Activated CD4-positive, alpha-beta T cell treated with anti-CD3 and anti-CD28 coated beads for 4 hours (primary cell): ENCODE measurements at regions not wholly inside any gene's neighbourhood (a gene's known extent, or its start where the extent isn't known, plus 50 kb on each side); places are given as distances from the start of the nearest gene placed in this dataset.

Experiments used
- DNase-seq, 2 donors: peaks; one replicate each; pipeline ENCODE4 v3.0.0-alpha.2; 2020

DNA sequence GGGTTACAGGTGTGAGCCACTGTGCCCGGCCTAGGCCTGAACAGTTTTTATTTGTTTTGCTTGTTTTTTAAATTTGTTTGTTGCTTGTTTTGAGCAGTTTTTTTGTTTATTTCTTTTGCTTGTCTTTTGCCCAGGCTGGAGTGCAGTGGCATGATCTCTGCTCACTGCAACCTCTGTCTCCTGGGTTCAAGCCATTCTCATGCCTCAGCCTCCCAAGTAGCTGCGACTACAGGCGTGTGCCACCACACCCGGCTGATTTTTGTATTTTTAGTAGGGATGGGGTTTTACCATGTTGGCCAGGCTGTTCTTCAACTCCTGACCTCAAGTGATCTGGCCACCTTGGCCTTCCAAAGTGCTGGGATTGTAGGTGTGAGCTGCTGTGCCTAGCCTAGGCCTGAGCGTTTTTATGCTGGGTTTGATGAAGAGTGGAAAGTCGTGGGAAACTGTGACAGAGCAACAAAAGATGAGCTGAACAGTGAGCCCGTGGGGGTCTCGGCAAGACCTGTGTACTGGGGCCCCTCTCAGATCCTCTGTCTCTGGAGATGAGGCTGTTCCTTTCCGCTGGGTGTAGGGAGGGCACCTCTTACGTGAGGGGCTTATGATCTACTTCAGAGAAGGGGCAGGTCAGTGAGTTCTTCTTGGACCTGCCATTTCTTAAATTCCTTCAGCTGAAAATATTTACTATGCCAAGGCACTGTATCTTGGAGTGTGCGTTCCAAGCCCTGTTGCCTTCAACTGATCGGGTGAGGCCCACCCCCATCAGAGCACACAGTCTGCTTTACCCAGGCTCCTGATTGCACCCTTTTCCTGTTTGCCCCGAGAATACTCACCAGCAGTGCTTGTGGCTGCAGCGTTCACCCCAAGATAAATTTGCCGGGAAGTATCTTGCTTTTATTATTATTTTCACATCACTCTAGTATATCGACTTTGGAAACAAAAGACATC is 322.1 kb downstream of the SEC14L1 start:
- no peak for DNase-seq

- DNase-seq, result no peak
These were observed 324.2 kb downstream of the SEC14L1 start for GRCh38 chr17:77464988-77465357.

DNA sequence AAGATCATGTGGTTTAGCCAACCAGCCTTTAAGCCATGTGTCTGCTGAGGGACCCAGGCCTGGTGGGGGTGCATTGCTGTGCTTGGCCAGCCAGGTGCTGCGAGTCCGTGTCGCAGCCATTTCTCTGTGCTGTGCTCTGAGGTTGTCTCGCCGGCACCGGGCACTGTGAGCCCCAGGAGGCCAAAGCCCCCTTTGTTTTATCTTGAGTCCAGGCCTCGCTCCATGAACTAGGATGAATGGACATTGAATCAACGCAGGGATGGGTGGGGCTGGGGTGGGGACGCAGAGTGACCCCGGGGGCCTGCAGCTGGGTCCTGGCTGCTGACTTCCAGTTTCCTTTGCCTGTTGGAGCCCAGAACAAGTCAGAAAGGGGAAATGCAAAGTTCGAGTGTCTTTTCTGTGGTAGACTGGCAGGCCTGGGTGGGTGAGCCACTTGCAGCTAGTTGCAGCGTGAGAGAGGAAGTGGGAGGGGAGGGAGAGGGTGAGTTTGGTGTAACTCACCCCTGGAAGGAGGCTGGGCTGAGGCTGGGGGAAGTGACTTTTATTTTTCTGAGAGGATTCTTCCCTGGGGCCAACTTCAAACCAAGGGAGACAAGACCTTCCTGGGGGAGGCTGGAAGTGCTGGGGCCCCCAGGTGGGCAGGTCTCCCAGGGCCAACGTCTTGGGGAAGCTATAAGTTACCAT is 324.7 kb downstream of the SEC14L1 start:
- DNase-seq, result peak; percentile 80 to 82

GRCh38 chr17:77466140-77466539 is 325.4 kb downstream of the SEC14L1 start:
- DNase-seq, result no peak

- DNase-seq, result no peak
These were observed 325.9 kb downstream of the SEC14L1 start for GRCh38 chr17:77466596-77467223.

DNA sequence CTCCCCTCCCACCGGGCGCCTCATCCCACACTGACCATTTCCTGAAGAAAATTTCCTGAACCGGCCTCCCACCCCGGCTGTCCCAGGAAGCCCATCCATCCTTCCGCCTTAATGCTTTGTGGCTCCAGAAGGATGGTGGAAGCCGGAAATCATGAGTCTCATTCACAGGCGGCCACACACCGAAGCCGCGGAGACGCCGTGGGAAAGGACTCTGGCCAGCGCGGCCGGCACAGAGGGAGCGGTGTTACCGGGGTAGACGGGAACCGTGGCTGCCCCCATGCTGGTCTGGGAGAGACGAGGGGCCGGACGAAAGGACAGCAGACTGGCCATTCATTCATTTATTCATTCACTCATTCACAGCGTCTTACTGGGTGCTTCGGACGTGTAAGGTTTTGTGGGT is 326.8 kb downstream of the SEC14L1 start:
- no peak for DNase-seq

GRCh38 chr17:77468897-77469296 is 328.1 kb downstream of the SEC14L1 start:
- no peak for DNase-seq

DNA sequence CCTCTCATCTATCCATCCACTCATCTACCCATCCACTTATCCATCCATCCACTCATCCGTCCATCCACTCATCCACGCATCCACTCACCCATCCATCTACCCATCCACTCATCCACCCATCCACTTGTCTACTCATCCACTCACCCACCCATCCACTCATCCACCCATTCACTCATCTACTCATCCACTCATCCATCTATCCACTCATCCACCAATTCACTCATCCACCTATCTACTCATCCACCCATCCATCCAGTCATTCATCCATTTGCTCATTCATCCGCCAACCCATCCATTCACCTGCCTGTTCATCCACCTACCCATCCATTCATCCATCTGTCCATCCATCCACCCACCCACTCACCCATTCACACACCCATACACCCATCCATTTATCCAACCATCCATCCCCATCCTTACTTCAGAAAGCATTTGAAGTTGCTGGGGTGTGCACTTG is 329.6 kb downstream of the SEC14L1 start:
- no peak for DNase-seq

DNA sequence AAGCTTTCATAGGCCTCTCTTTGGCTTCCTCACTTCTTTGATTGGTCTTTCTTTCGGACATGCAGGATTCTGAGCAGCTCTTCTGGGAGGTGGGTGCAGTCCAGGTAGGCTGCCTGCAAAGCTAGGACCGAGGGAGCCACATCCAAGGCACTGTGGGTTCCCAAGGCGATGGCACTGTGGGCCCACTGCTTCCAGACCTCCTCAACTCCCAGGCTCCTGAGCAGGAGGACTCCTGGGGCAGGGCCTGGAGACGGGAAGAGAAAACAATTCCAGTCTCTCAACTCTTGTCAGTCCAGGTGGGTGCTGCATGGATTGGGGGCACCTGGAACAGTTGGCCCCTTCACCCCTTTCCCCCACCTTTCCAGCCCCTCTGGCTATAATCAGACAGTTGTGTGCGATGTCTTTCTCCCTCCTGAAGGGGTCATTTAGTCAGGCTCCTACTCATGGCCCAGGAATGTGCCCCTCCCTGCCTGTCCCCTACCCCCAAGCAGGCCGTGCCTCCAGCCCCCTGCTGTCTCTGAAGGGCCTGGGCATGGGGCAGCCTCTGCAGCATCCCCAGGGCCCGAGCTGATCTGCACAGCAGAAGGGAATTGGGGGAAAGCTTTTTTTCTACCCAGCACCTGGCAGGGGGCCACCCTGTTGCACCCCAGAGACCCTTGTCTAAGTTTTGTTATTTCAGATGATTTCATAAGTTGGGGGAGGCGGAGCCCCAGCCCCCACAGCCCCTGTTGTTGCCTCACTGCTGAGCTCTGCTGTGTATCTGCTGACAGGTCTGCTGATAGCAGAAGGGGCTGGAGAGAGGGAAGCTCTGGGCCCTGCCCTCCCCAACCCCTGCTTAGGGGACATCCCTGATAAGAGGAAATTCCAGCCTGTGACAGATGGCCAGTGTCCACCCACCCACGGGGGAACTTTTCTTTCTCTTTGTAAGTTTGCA is 330.3 kb downstream of the SEC14L1 start:
- no peak for DNase-seq

GRCh38 chr17:77471984-77472461 is 331.3 kb downstream of the SEC14L1 start:
- no peak for DNase-seq

DNA sequence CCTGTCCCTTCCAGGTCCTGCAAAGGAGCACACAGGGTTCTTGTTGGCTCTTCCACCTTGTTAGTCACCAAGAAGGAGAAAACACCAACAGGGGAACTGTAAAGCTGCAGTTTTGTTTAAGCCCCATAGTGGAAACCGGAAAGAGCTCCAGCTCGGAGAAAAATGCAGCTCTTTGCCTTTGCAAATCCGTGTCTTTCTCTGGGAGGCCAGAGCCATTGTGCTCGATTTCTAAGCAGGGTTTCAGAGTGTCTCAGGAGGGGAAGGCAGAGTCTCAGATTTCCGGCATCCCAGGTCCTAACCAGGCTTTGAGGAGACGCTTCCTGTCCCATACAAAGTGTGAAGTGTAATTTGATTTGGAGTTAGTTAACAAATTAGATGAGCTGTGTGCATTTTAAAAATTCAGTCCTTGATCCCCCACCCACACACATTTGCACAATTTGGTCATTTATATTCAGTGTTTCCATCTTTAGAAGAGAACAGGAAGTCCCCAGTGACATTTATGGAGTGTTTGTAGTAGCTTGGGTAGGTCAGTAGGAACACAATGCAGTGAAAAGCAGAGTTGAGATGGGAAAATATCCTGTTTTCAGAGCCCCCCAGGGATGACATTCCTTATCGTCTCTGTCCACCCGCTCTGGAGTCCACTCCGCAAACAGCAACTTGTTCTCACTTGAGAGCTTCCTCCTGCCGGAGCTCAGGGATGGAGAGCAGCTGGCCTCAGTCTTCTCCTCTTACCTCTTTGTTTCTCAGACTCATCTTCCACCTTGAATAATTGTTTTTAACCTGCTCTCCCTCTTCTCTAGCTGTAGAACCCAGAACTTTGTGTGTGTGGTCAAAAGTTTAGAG is 331.9 kb downstream of the SEC14L1 start:
- DNase-seq, result no peak

DNA sequence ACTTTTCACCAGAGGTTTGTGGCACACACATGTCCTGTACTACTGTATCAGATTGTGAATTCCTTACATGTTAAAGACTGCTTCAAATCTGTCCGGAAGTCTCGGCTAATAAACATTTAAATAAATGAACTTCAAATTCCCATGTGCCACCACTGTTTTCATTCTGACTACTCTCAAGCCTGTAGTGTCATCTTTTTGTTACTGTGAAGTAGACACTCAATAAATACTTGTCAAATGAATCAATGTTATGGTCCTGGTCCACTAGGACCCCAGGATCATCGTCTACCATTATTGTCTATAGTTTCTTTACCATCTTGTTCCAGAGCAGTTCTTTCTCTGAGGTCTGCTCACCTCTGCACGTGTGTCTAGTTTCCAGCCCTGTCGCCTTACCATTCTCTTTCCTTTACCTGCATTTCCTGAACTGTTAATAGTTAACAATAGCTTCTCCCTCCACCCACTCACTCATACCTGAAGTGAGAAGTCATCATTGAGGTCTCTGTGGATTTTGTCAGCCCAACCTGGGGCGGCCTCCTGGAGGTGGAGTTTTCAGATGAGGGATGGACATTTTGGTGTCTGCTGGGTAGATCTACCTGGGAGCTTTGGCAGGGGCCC is 333.0 kb downstream of the SEC14L1 start:
- DNase-seq, result no peak

DNA sequence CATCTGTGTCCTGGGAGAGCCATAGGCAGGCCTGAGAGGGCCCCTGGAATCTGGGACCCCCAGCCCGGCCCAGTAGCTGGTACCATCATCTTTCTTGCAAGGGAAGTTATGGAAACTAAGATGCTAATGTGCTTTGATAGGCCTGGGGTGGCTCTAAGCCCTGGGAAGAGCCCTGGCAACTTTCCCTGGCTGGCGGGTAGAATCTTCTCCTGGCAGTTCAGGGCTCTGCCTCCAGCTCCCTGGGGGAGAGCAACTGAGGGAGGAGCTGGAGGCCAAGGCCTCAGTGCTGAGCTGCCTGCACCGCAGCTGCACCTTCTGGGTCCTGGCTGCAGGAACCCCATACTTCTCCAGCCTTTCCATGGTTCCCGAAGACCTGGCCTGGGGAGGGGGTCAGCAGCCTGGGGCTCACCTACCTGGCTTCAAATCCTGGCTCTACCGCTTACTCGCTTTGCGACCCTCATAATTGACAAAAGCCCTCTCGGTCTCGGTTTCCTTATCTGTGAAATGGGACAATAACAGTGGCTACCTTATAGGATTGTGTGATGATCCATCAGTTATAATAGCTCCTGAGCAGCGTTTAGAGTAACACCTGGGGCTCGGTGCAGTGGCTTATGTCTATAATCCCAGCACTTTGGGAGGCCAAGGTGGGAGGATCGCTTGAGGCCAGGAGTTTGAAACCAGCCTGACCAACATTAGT is 333.7 kb downstream of the SEC14L1 start:
- DNase-seq, result no peak

- peak; percentile 76 to 81 for DNase-seq
These were observed 334.5 kb downstream of the SEC14L1 start for GRCh38 chr17:77475016-77475976.

- no peak for DNase-seq
These were observed 335.2 kb downstream of the SEC14L1 start for GRCh38 chr17:77476006-77476405.

GRCh38 chr17:77476498-77476897 is 335.7 kb downstream of the SEC14L1 start:
- DNase-seq, result no peak

GRCh38 chr17:77476931-77477805 is 336.4 kb downstream of the SEC14L1 start:
- DNase-seq, result no peak

- no peak for DNase-seq
These were observed 337.5 kb downstream of the SEC14L1 start for GRCh38 chr17:77478281-77478680.
